HG03432 (cell line): ENCODE measurements at regions not wholly inside any gene's neighbourhood (a gene's known extent, or its start where the extent isn't known, plus 50 kb on each side); places are given as distances from the start of the nearest gene placed in this dataset.
"Not testable (repeated sequence)": the region's sequence is repeated elsewhere in the genome, so short reads cannot be mapped to it uniquely, and the experiment has no call there.

Experiments
- ATAC-seq: cut with Tn5 transposase; IDR thresholded peaks from one replicate; pipeline ENCODE4 v1.9.1; 2021; ENCODE audit warnings: mild to moderate bottlenecking, moderate library complexity; ENCODE audit not compliant: unreplicated experiment

DNA sequence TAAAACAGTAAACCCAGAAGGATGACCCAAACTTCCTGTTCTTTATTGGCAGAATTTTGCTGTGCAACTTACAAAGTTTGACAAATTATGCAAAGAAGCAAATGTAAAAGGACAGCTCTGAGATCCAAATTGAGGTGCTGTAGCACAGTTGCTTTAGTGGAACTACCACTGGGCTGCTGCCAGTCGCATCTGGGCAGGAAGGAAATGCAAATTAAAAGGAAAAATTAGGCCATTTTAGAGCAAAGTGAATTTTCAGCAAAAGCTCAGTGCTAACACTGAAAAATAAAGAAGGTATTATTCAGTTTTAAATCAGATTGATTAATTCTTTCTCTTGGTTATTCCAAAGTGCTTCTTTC, 104.5 kb downstream of the ZMAT3 start:
- peak; percentile 17 for ATAC-seq

DNA sequence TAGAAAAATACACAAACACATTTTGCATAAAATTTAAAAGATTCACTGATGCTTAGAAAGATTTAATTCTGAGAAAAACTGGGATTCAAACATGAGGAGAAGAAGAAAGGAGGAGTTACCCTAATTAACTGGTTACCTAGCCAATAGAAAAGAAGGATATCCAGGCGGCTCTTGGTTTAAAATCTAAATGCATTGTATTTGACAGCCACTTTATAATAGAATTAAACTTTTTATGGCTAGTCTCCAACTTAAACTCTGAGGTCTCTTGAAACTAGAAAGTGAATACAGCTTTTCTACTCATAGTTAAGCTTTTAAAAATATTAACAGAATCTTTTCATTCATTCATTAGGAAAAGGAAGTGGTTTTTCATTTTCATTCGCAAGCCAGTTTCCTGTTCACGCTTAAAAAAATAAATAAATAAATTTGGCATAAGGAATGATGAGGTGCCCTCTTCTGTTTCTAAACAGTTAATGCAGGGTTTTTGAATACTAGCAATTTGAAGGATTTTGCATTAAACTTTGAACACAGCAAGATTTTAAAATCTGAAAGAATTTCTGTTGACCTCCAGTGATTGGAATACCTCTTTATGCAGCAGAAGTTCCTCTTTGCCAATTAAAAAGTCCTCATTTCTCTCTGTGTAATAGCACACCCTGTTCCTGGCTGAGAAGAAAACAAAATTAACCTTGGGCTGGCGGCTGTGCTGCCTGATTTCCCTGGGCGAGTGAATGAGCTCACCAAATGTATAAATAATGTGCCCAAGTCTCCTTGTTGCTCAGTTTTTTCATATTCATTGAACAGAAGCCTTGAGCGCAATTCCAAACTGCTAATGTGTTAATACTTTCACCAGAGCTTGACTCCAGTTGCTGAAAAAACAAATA, 105.1 kb downstream of the ZMAT3 start:
- peak; percentile 52 for ATAC-seq

DNA sequence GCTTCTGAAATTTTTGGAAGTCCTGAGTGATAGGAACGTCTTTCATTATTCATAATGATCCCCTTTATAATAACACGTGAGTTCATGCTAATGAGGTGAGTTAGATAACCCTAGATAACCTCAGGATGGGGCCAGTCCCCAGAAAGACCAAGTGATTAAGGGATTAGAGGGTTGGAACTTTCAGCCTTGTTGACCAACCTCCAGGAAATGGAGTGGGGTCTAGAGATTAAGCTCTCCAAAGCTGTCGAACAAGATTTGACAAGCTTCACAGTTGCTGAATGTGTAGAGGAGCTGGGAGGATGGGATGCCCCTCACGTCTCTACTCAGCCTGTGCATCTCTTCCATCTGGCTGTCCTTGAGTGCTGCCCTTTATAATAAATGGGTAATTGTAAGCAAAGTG, 107.1 kb downstream of the ZMAT3 start:
- no peak for ATAC-seq

DNA sequence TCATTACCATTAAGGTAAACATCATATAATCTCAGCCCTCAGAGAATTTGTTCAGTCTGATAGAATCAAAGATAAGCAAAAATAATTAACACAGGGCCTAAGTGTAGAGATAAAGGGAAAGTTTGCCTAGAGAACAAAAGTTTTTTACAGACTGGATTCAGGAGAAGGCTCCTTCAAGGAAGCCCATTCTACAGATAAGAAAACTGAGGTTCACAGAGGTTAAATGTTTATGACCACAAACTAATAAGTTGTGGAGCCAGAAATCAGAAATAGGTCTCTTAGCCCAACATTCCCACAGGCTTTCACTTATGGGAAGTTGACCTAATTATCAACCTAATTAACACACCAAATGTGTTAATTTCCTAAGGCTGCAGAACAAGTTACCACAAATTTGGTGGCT, 110.7 kb downstream of the ZMAT3 start:
- no peak for ATAC-seq

DNA sequence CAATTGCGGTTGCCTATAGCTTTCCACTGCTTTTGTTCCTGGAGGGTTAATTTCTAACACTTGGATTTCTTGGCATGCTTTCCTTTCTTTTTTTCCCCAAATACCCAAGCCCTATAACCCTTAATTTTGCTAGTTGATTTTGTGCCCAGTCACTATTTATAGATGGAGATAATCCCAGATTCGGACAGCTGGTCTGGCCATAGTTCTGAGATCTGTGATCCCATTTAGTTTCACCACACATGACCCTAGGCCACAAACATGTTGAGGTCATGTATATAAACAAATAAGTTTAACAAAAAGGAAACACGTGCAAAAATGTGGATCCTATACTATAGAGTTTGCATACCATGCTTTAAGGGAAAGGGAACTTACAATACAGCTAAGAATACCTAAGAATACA, 111.4 kb downstream of the ZMAT3 start:
- no peak for ATAC-seq

DNA sequence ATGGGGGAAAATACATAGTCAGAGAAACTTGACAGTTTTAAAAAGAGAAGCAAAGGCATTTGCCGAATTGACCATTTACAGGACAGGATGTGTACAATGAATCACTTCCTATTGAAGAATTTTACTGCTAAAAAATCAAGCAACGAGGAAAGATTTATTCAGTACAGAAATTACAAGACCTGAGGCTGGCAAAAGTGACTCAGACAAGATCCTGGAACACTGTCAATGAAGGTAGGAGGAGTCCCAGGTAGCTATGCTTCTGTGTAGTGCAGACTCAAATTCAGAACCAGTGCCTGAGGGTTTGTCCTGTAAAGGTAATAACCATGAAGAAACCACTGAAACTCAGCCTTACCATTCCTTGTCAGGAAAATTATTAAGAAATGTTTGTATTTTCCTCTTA, 120.9 kb downstream of the ZMAT3 start:
- no peak for ATAC-seq

DNA sequence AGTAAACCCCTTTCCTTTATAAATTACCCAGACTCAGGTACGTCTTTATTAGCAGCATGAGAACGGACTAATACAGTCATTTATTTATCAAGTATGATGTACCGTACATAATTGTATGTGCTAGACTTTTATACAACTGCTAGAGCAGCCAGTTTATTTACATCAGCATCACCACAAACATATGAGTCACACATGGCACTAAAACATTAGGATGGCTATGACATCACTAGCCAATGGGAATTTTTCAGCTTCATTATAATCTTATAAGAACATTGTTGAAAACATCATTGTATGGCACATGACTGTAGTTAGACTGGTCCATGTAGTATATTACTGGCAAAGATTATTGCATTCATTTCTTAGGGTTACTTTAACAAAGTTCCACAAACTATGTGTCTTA, 121.7 kb downstream of the ZMAT3 start:
- no peak for ATAC-seq

DNA sequence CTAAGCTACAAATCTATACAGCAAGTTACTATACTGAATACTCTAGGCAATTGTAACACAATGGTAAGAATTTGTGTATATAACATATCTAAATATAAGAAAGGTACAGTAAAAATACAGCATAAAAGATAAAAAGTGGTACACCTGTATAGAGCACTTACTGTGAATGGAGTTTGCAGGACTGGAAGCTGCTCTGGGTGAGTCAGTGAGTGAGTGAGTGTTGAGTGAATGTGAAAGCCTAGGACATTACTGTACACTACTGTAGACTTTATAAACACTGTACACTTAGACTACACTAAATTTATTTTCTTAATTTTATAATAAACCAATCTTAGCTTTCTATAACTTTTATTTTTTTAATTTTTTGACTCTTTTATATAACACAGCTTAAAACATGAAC, 123.1 kb downstream of the ZMAT3 start:
- no peak for ATAC-seq

DNA sequence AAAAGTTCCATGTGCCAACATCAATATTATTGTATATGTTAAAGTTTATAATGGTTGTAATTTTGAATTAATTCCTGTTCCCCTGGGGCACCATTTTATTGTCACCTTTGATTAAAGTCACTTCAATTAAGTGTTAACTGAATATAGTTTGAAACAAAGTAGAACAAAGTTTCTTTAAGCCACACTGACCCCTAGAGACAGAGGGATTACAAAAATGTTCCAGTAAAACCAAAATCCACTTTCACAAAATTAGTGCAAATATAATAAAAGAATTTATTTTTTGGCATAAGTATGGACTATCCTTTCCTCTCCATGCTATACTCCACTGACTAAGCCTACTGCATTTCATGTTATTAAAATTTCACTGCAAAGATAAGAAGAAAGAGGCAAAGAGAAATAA, 123.9 kb downstream of the ZMAT3 start:
- no peak for ATAC-seq

DNA sequence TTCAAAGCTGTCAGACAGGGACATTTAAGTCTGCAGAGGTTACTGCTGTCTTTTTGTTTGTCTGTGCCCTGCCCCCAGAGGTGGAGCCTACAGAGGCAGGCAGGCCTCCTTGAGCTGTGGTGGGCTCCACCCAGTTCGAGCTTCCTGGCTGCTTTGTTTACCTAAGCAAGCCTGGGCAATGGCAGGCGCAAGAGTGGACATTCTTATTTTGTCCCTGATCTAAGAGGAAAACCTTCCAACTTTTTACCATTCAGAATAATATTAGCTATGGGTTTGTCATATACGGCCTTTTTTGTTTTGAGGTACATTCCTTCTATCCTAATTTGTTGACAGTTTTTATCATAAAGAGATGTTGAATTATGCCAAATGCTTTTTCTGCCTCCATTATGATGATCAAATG, 129.3 kb downstream of the ZMAT3 start:
- ATAC-seq, result not testable (repeated sequence)

DNA sequence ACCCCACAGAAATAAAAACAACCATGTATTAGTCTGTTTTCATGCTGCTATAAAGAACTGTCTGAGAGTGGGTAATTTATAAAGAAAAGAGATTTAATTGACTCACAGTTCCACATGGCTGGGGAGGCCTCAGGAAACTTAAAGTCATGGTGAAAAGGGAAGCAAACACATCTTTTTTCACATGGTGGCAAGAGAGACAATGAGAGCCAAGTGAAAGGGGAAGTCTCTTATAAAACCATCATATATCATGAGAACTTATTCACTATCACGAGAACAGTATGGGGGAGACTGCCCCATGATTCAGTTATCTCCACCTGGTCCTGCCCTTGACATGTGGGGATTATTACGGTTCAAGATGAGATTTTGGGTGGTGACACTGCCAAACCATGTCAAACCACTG, 141.5 kb downstream of the ZMAT3 start:
- ATAC-seq, result no peak

DNA sequence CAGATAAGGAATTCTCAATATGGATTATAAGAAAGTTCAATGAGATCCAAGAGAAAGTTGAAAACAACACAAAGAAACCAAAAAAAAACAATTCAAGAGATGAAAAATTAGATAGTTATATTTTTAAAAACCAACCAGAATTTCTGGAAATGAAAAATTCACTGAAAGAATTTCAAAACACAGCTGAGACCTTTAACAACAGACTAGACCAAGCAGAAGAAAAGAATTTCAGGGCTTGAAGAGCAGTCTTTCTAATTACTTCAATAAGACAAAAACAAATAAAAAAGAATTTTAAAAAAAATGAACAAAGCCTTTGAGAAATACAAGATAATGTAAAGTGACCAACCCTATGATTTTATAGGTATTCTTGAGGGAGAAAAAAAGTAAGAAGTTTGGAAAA, 155.4 kb downstream of the ZMAT3 start:
- no peak for ATAC-seq

DNA sequence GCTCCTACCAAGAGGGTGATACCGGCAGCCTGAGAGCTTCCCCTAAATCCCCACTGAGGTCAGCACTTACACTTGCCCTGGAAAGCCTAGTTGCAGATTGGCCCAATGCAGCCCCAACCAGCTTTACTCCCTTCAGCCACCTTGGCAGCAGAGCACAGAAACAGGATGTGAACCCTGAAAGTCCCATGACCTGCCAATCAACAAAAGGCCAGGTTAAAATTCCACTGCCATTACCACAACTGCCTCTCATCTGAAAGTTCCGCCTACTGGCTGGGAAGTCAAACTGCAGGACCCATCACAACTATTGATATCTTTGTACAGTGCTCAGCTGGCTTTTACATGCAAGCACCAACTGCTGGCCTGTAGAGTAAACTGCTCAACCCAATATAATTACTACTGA, 156.2 kb downstream of the ZMAT3 start:
- peak; percentile 56 for ATAC-seq

DNA sequence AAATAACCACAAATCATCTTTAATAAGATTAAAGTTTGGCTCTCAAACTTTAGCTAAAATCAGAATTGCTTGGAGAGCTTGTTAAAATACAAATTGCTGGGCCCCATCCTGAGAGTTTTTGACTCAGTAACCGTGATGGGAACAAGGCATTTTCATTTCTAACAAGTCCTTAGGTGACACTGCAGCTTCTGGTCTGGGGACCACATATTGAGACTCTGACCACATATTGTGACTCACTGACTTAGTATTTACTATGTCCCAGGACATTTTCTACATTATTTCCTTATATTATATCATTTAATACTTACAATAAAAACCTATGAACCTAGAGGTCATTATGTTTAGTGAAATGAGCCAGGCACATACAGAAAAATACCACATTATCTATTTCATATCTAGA, 164.5 kb downstream of the ZMAT3 start:
- no peak for ATAC-seq

DNA sequence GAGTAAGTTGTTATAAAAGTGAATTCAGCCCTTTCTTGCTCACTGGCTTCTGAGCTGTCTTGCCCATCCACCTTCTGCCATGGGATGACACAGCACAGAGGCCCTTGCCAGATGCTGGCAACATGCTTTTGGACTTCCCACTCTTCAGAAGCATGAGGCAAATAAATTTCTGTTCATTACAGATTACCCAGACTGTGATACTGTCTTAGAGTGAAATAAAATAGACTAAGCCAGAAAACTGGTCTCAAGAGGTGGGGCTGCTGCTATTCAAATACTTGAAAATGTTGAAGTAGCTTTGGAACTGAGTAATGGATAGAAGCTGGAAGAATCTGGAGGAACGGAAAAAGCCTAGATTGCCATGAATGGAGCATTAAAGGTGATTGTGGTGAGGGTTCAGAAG, 170.4 kb downstream of the ZMAT3 start:
- ATAC-seq, result no peak

DNA sequence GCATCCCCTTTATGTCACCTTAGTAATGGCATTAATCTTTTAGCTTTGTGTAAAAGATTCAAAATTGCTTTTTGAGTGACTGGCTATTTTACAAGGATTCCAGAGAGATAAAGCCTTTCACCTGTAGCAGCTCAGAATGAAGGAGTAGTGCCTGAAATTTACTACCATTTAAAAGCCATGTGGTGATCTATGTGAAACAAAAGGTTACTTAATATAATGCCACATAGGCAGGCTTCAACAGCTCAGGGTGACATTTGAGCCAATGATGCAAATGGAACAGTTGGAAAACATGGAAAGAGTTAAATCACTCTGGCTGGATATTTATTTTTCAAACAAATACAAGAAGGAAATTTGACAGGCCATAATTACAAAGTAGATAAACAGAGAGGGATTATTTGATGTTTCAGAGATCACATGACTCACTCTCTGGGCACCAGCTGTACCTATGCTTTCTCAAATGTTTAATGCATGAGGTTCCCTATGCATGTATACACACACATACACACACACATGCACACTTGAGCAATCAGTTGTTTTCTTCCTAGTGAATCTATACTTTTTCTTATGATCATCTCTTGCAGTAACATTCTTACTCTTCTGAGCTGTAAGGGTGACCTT, 171.5 kb downstream of the ZMAT3 start:
- ATAC-seq, result no peak

DNA sequence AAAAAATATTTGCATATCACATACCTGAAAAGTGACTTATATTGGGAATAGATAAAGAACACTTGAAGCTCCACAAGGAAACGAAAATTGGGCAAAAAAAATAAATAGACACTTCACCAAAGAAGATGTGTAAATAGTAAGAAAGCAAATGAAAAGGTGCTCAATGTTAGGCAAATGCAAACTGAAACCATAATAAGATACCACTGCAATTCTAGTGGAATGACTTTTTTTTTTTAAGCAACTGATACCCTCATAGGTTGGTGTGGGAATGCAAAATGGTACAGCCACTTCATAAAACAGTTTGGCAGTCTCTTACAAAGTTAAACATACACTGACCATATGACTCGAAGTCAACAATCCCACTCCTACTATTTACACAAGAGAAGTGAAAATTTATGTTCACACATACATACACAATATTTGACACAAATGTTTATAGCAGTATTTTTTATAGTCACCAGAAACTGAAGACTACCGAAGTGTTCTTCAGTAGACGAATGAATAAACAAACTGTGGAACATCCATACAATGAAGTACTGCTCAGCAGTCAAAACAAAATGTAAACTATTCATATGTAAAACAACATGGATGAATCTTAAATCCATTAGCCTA, 176.3 kb downstream of the ZMAT3 start:
- ATAC-seq, result no peak
